GM13976 (cell line): ENCODE measurements at regions not wholly inside any gene's neighbourhood (a gene's known extent, or its start where the extent isn't known, plus 50 kb on each side); places are given as distances from the start of the nearest gene placed in this dataset.

Experiments used
- DNase-seq: peaks from one replicate; pipeline ENCODE4 v3.0.0; 2012; ENCODE audit warnings: low spot score
- CTCF ChIP-seq: IDR thresholded peaks from 2 replicates; pipeline ENCODE4 v1.5.1; 2012; ENCODE audit warnings: borderline replicate concordance, mild to moderate bottlenecking; ENCODE audit not compliant: insufficient read depth; ENCODE audit errors: extremely low read depth, missing control alignments, control extremely low read depth
- in situ Hi-C: fragments of 300-500 bp; cut with MboI; formaldehyde crosslinking; loops from one replicate; pipeline ENCODE4 v1.12.0; 2022; ENCODE audit warnings: low sequenced_read_pairs, mixed read lengths, inconsistent platforms; ENCODE audit not compliant: unreplicated experiment

GRCh38 chr12:67578976-67579661 is 69.4 kb upstream of the DYRK2 start:
- no peak for TF ChIP-seq CTCF
- in situ Hi-C loops = no loop called here
- no peak for DNase-seq

- in situ Hi-C loops = no loop called here
These were observed 68.9 kb upstream of the DYRK2 start for GRCh38 chr12:67579662-67580003.

GRCh38 chr12:67582238-67582834 is 66.2 kb upstream of the DYRK2 start:
- TF ChIP-seq CTCF = no peak
- in situ Hi-C loops = no loop called here
- no peak for DNase-seq

More at GRCh38 chr12:67579662-67580003, 68.9 kb upstream of the DYRK2 start:
- no peak for DNase-seq
- TF ChIP-seq CTCF = no peak

GRCh38 chr12:67582844-67583243 is 65.7 kb upstream of the DYRK2 start:
- in situ Hi-C loops = no loop called here
- TF ChIP-seq CTCF = no peak
- no peak for DNase-seq

GRCh38 chr12:67586951-67587350 is 61.6 kb upstream of the DYRK2 start:
- DNase-seq = no peak
- no peak for TF ChIP-seq CTCF
- in situ Hi-C loops = no loop called here

- DNase-seq = no peak
- no peak for TF ChIP-seq CTCF
- in situ Hi-C loops = no loop called here
These were observed 59.5 kb upstream of the DYRK2 start for GRCh38 chr12:67589078-67589477.
